GM18519 (cell line): ENCODE measurements at regions not wholly inside any gene's neighbourhood (a gene's known extent, or its start where the extent isn't known, plus 50 kb on each side); places are given as distances from the start of the nearest gene placed in this dataset.

Source experiments
- ATAC-seq: cut with Tn5 transposase; IDR thresholded peaks from one replicate; pipeline ENCODE4 v1.9.1; 2021; ENCODE audit warnings: mild to moderate bottlenecking, moderate library complexity; ENCODE audit not compliant: unreplicated experiment, low FRiP score

DNA sequence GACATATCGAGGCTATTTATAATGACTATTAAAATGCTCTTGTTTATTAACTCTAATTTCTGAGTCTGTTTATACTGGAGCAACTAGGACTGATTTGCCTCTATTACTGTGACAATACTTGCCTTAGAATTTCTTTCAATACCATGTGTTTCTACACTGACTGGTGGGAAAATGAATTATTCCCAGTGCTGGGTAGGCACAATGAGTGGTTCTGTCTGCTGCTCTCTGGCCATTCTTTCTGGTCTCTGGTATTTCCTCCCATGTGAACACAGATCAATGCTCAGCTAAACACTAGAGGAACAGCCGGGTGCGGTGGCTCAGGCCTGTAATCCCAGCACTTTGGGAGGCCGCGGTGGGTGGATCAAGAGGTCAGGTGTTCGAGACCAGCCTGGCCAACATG, 390.5 kb downstream of the PRDM2 start:
- ATAC-seq: no peak

DNA sequence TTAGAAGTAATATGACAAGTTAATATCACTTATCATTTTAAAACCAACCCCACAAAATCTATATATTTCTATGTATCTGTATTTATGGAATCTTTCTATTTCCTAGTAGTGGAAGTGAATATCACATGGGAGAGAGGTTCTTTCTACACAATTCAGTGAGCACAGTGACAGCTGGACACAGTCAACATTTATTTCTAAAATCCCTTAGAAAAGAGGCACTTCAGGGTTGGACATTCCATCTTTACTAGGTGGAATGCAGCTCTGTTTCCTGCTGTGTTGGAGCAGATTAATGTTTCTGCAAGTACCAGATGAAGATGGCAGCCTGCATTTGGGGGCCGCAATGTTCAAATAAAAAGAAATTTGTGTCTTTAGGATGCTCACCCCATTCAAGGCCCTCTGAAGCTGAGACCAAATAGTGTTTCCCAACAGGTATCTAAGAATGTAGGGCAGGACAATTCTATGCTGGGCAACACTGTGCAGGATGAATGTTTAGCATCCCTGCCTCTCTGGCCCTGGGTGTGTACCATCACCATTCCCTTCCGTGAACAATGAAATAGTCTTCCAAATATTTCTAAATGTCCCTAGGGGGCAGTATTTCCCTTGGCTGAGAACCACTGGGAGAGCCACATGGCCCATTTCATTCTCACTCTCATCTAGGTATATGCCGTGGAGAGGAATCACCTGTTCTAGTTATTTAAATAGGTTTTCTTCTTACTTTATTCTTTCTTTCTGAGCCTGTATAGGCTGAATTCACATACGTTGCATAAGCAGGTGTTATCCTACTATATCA, 394.8 kb downstream of the PRDM2 start:
- ATAC-seq: no peak

DNA sequence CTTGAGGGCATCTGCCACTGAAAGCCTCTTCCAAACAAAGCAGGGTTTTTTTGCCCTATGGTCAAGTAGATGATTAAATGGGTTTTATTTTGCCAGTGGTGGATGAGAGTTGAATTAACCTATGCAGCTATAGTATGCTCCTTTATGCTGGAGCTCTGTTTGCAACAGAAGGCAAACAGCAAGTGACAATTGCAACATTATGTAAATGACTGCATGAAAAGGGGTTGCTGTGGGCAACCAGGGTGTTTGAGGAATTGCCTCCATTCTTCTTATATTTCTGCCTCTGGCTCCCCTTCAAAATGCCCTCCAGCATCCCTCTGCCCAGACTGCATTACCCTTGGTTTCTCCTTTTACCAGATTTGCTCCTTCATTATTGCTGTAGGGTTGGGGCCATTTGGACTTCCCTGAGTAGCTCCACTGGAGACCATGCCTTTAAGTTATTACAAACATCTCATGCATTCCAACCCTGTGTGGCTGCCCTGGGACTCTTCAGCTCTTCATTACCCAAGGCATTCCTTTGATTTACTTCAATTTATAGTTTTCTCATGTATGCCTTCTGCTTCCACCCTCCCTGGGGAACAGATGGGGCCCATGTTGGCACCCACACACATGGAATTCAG, 398.4 kb downstream of the PRDM2 start:
- no peak for ATAC-seq

DNA sequence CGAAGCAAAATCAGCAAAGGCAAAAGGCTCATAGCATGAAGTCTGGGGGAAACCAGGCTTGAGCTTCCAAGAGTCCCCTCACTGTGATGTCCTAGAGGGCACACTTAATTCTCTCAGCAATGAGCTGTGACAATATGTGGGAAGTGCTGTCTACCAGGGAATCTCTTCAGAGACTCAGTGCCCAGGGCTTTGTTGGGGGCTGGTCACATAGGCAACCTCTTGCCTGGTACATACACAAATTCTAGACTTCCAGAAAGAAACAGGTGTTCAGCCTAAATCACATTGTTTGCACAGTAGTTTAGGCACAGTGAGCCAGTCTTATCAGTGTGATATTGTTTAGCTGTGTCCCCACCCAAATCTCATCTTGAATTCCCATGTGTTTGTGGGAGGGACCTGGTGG, 400.5 kb downstream of the PRDM2 start:
- no peak for ATAC-seq

DNA sequence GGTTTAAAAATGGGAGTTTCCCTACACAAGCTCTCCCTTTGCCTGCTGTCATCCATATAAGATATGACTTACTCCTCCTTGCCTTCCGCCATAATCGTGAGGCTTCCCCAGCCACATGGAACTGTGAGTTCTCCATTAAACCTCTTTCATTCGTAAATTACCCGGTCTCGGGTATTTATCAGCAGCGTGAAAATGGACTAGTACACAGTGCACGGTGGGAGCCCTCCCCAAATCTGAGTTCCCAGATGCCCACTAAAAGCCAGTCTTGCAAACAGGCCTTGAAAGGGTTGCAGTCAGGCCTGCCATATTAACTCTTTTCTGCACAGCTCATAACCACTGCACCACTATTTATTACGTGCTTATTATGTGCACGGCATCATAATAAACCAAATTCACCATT, 400.9 kb downstream of the PRDM2 start:
- no peak for ATAC-seq

DNA sequence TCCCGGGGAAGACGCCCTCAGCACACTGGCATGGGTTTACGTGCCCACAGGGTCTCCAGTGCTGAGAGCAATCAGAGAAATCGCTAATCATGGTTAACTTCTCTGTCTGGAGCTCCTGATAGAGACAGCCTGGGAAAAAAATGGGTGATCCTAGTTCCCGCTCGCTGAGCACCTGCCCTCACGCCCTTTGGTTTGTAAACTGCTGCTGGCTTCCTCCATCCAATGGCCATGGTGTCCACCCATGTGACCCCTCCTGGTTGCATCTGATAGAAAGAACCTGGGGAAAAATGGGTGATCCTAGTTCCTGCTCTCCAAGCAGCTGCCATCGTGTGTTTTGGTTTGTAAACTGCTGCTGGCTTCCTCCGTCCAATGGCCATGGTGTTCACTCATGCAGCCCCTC, 402.2 kb downstream of the PRDM2 start:
- no peak for ATAC-seq

DNA sequence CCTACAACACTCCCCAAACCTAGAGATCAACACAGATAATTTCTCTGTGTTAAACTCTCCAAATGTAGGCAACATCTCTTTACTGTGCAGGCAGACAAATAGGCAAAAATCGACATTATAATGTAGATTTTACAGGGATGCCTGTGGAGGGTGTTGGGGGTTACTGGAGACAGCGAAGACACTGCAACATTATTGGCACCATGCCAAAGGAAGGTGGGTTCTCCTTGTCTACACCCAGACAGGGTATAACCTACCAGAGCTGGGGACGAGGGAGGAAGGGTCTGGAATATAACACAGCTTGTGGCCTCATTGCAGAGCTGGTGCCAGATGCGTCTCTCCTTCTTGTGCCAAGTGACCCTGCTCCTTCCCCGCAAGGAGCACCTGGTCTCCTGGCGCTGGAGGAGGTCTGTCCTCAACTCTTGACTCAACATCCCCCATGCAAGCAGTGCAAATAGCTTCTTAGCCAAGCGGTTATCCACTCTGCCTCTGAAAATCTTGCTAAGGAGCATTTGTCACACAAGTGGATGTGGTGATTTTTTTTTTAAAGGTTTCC, 404.0 kb downstream of the PRDM2 start:
- ATAC-seq: no peak

DNA sequence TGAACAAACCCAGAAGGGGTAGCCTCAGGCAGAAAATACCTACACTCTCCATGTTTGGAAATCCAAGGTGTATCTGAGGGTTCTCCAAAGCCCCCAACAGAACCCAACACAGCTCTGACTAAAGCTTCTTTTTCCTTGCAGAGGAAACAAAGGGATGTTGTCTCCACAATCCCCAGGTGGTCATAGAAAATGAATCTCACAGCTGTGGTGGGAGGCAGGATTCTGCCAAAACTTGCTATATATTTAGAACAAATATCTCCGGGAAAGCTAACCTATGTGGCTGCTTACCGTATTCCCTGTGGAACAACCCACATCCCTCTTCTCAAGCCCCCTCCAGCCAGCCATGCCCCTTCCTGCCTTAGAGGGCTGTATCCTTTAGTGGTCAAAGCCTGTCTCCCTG, 406.1 kb downstream of the PRDM2 start:
- ATAC-seq: no peak

DNA sequence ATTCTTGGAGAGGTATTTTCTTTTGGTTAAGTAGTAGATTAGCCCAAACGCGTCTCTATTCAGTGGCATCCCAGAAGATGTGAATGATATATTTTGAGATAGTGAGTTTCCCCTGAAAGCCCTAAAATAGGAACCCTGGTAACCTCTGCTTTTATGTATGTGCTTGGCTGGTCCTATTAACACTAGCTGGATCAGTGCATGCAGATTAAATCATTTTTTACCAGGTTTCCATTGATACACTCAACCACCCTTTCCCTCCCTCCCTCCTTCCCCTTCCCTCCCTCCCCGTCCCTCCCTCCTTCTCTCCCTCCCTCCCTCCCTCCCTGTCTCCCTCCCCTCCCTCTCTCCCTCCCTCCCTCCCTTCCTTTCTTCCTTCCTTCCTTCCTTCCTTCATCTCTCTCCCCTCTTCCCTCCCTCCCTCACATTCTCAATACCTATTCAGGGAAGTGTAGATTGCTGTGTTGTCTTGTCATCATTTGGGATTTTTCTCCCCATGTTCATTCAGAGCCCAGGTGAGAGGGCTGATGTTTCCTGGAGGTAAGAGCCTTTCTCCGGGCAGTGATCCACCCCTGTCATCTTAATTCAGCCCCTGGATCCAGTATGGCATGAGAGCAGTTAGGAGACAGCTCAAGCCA, 406.8 kb downstream of the PRDM2 start:
- no peak for ATAC-seq

DNA sequence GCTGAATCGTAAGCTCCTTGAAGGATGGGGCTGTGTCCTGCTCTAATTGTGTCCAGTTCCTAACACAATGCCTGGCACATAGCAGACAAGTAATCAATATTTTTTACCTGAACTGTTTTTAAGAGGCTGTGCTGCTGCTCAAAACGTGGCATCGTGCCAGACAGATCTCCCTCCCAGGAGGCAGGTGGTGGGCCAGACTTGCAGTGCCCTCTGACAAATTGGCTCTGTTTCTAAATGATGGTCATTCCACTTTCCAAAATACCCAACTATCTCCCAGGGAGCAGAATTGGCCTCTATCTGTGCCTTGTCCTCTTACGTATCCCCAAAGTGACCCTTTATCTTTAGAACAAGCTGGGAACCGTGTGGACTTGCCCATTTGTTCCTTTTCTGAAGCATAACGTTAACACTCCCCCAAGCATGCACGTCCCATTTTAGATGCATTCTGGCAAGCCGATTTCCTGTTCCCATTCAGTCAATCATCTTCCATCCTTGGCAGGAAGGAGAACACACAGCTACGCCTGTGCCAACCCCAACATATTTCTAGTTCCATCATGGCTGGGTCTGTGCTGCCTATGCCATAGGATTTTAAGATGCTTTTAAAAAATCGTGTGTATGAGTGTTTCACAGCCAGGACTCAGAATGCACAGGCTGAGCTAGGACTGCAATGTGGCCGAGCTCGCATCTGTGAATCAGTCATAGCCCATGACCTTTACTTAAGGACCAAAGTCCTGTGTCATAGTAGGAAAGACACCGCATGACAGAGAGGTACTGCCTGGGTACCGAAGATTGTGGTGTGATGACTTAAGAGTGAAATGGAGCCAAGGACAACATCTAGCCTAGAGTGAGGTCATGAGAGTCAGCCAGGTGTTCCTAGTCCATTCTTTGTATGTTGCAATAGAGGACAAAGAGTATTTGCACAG, 408.6 kb downstream of the PRDM2 start:
- no peak for ATAC-seq

DNA sequence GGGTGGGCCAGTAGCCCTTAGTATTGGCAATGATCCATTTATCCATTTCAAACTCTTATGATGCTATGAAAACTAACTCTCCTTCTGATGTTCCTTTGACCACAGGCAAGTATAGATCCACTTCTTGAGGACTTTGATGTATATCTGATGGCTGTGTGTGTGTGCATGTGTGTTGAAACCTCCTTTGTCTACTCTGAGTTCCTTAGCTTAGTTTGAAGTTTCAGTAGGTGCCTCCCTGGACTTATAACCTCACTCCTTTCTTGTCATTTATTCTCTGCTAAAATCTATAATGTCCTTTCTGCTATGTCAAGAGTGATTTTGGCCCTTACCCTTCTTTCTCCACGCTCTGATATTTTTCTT, 409.3 kb downstream of the PRDM2 start:
- no peak for ATAC-seq

DNA sequence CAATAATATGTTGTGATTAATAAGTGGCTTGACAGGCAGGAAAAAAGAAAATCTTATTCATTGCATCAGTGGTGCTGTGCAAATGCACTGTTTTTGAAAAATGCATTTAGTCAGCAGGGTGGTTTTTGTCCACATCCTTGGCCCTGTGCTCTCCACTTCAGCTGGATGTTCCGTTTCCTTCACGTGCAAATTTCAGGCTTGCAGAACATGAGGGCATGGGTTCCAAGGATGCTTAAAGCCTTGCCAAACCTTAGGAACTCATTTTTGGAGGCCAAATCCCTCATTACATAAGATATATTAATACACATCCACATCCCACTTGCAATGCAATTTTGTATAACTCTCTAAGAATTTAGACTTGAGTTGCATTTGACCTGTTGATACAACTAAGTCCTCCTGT, 410.1 kb downstream of the PRDM2 start:
- ATAC-seq: no peak

DNA sequence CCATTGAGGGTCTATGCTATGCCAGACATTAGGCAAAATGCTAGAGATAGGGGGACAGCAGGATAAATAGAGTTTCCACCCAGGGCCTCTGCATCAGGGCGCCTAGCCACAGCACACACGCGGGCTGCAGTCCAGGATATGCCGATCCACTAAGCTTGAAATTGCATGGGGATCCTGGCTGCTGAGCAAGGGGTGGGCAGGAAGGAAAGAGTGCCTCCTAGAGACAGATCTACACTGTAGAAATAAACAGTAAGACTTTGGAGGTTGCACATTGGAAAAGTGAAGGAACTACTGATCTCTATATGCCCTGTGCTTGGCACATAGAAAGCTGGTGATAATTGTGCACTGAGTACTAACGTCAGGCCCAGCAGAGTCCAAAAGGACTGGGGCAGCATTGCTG, 411.1 kb downstream of the PRDM2 start:
- ATAC-seq: no peak

DNA sequence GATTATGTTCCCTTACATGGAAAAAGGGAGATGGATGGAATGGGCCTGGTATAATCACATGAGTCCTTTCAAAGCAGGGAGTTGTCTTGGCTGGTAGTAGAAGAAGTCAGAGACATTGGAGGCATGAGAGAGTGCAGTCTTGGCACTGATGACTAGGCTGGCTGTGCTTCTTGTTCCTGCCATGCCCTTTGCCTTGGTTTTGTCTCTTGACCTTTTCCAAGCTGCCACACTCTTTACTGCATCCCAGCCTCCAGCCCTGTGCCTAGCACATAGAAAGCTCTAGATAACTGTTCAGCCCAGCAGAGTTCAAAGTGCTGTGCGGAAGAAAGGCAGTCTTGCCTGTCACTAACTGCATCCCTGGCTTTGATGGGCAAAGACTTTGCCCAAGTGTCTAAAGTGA, 412.6 kb downstream of the PRDM2 start:
- no peak for ATAC-seq

DNA sequence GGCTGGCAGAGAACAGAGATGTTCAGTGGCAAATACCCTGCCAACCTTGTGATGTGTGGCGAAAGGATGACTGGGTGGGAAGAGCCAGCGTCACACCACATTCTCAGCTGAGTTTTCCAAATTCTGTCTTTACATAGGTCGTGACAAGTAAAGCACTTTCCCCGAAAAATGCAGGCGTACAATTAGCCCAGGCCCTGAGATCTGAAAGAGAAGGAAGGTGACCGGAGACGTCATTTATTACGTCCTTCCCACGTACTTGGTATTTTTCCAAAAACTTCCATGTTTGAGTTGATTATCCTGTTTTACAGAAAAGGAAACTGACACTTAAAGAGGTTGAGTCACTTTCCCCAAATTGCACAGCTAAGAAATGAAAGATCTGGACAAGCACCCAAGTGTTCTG, 413.3 kb downstream of the PRDM2 start:
- no peak for ATAC-seq

DNA sequence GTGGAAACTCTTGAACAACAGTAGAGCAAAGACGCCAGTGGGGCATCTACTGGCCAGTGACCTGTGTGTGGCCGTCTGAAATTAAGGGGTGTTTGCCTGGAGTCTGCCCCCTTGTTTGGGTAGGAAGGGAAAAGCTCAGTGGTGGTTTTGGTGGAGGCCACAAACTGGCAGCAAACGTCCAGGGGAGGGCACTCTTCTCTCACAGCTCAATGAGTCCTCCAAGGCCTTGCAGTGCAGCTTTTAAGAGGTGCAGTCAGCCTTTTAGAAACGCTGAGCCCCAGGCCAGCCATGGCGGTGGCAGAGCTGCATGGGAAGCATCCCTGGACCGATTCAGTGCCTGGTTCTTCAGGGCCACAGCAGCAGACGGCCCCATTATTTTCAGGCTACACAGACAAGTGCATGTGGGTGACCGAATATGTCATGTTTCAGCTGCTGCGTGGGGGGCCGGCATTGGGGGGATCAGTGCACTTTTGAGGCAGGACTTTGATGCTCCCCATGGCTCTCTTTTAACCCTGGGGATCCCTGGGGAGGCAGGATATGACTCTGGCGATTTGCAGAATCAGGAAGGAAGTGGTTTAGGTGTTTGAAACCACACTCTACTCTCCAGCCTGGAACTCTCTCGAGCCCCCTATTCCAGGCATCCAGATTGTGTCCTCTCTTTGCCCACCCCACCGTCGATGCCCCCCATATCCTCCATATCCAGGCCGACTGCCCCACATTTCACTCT, 414.0 kb downstream of the PRDM2 start:
- no peak for ATAC-seq

DNA sequence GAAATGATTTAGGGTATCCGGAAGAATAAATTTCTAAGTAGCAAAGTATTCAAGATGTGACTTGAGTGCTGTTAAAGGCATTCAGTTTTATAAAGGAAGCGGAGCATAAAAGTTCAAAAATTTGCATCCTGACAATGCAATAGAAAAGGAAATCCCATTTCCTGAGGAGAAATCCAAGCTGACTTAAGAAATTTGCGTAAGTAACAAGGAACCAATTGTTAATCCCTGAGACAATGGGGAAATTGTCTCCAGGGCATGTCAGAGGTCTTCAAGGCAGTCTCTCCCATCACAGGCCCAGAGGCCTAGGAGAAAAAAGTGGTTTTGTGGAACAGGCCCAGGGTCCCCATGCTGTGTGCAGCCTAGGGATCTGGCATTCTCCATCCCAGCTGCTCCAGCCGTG, 416.0 kb downstream of the PRDM2 start:
- ATAC-seq: no peak

DNA sequence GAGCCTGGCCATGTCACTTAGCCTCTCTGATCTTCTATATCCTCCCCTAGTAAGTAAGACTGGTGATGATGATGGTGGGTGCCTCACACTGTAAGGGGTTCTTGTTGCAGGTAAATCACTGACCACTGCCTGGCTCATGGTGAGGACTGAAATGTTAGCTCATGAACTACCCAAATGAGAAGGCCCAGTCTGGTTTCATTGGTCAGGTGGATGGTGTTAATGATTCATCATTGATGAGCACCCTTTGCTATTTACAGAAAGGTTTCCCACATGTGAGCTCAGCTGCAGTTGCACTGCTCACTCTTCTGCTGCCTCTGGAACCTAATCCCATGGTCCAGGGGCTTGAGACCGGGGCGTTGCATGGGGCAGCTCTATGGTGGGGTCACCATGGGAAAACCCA, 417.7 kb downstream of the PRDM2 start:
- no peak for ATAC-seq

DNA sequence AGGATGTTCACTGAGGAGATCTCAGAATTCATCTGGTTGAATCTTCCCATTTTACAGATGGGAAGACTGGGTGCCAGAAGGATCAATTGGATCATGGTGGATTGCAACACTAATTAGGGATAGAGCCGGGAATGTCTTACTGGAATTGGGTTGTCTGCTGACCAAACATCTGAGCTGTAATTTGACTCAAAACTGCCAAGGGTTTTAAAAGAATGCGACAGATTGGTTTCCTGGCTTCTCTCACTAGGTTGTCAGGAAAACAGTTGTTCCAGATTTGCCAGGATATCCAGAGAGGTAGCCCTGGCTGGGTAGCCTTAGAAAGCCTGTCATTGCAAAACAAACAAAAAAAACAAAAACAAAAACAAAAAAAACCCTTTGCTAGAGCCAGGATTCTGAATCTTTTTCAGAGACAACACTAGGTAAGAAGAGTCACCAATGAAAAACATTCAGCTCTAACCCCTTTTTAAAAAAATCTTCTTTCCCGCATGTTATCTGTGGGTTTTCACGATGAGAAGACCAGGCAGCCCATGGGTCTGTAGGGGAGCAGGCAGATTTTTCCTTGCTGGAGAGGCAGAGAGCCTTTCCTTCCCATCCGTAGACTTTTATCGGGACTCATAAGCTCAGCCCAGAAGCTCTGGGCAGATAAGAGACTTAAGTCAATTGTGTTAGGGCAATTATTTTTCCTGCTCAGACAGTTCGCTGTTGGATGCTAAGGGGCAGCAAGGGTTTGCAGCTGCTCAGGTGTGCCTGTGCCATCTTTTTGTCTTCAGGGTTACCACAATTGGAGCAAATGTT, 418.9 kb downstream of the PRDM2 start:
- ATAC-seq: no peak
